H9 (cell line): ENCODE measurements at regions not wholly inside any gene's neighbourhood (a gene's known extent, or its start where the extent isn't known, plus 50 kb on each side); places are given as distances from the start of the nearest gene placed in this dataset.

Experiments
- DNase-seq: peaks from one replicate; pipeline ENCODE4 v3.0.0-alpha.2; 2017
- H2AFZ ChIP-seq: one replicate; pipeline ENCODE4 v1.6.1; 2013; ENCODE audit warnings: mild to moderate bottlenecking, low read length, control low read depth, moderate library complexity
- H2AK5ac ChIP-seq: 2 replicates; pipeline ENCODE4 v1.6.1; 2013; ENCODE audit warnings: low read length, control low read depth, mixed read lengths; ENCODE audit not compliant: insufficient read length
- H2BK120ac ChIP-seq: one replicate; pipeline ENCODE4 v1.6.1; 2013; ENCODE audit warnings: low read depth, mild to moderate bottlenecking, low read length, control low read depth, inconsistent platforms; ENCODE audit not compliant: poor library complexity, severe bottlenecking
- H2BK12ac ChIP-seq: 2 replicates; pipeline ENCODE4 v1.6.1; 2013; ENCODE audit warnings: low read length, control low read depth, mixed read lengths, low read depth; ENCODE audit not compliant: insufficient read length
- H2BK15ac ChIP-seq: 2 replicates; pipeline ENCODE4 v1.6.1; 2013; ENCODE audit warnings: low read depth, low read length, control low read depth
- H2BK20ac ChIP-seq: one replicate; pipeline ENCODE4 v1.6.1; 2013; ENCODE audit warnings: low read depth, mild to moderate bottlenecking, low read length, control low read depth, inconsistent platforms; ENCODE audit not compliant: poor library complexity, severe bottlenecking
- H2BK5ac ChIP-seq: 2 replicates; pipeline ENCODE4 v1.6.1; 2013; ENCODE audit warnings: low read length, control low read depth, mixed read lengths; ENCODE audit not compliant: insufficient read length
- H3K14ac ChIP-seq: 2 replicates; pipeline ENCODE4 v1.6.1; 2013; ENCODE audit warnings: low read length, control low read depth; ENCODE audit not compliant: insufficient read depth
- H3K18ac ChIP-seq: 2 replicates; pipeline ENCODE4 v1.6.1; 2013; ENCODE audit warnings: low read depth, mild to moderate bottlenecking, mixed read lengths, low read length, control low read depth; ENCODE audit not compliant: insufficient read length
- H3K23ac ChIP-seq: 2 replicates; pipeline ENCODE4 v1.6.1; 2013; ENCODE audit warnings: low read length, control low read depth, mixed read lengths, low read depth; ENCODE audit not compliant: insufficient read length
- H3K23me2 ChIP-seq: 2 replicates; pipeline ENCODE4 v1.6.1; 2013; ENCODE audit warnings: low read depth, mild to moderate bottlenecking, mixed read lengths, low read length, control low read depth; ENCODE audit not compliant: insufficient read length, poor library complexity, severe bottlenecking
- H3K27ac ChIP-seq: 2 replicates; pipeline ENCODE4 v1.5.1; 2013; ENCODE audit warnings: low read length, control low read depth, mixed read lengths, low read depth; ENCODE audit not compliant: insufficient read length
- H3K27me3 ChIP-seq: 2 replicates; pipeline ENCODE4 v1.6.1; 2013; ENCODE audit warnings: low read length, control low read depth, inconsistent platforms; ENCODE audit not compliant: insufficient read depth
- H3K4ac ChIP-seq: 2 replicates; pipeline ENCODE4 v1.6.1; 2013; ENCODE audit warnings: low read depth, mild to moderate bottlenecking, control low read depth, inconsistent platforms, low read length, moderate library complexity
- H3K4me1 ChIP-seq: 2 replicates; pipeline ENCODE4 v1.6.1; 2013; ENCODE audit warnings: low read length, control low read depth, inconsistent platforms; ENCODE audit not compliant: insufficient read depth
- H3K4me2 ChIP-seq: 2 replicates; pipeline ENCODE4 v1.6.1; 2013; ENCODE audit warnings: low read length, control low read depth, mixed read lengths; ENCODE audit not compliant: insufficient read length, insufficient read depth
- H3K56ac ChIP-seq: 2 replicates; pipeline ENCODE4 v1.6.1; 2013; ENCODE audit warnings: low read depth, mild to moderate bottlenecking, mixed read lengths, low read length, control low read depth; ENCODE audit not compliant: insufficient read length
- H3K79me1 ChIP-seq: 2 replicates; pipeline ENCODE4 v1.6.1; 2013; ENCODE audit warnings: low read depth, mild to moderate bottlenecking, moderate library complexity, low read length, control low read depth, inconsistent platforms; ENCODE audit not compliant: insufficient read depth, poor library complexity, severe bottlenecking
- H3K79me2 ChIP-seq: 2 replicates; pipeline ENCODE4 v1.6.1; 2013; ENCODE audit warnings: low read length, control low read depth, inconsistent platforms; ENCODE audit not compliant: insufficient read depth
- H3K9ac ChIP-seq: 2 replicates; pipeline ENCODE4 v1.6.1; 2013; ENCODE audit warnings: low read length, control low read depth, mixed read lengths; ENCODE audit not compliant: insufficient read length; ENCODE audit errors: extremely low read depth
- H3K9me3 ChIP-seq: one replicate; pipeline ENCODE4 v1.6.1; 2013; ENCODE audit warnings: low read depth, low read length, inconsistent platforms; ENCODE audit not compliant: control insufficient read depth
- H3T11ph ChIP-seq: one replicate; pipeline ENCODE4 v1.6.1; 2013; ENCODE audit warnings: mild to moderate bottlenecking, low read length, control low read depth, inconsistent platforms
- H4K20me1 ChIP-seq: one replicate; pipeline ENCODE4 v1.6.1; 2013; ENCODE audit not compliant: control insufficient read depth, insufficient read length, insufficient read depth
- H4K5ac ChIP-seq: 2 replicates; pipeline ENCODE4 v1.6.1; 2013; ENCODE audit warnings: low read depth, mild to moderate bottlenecking, mixed read lengths, low read length, control low read depth; ENCODE audit not compliant: insufficient read length
- H4K8ac ChIP-seq: replicated peaks from 2 replicates; pipeline ENCODE4 v1.6.1; 2013; ENCODE audit warnings: low read length, control low read depth, mixed read lengths, low read depth; ENCODE audit not compliant: insufficient read length
- H4K91ac ChIP-seq: 2 replicates; pipeline ENCODE4 v1.6.1; 2013; ENCODE audit warnings: low read depth, mild to moderate bottlenecking, moderate library complexity, mixed read lengths, low read length, control low read depth; ENCODE audit not compliant: insufficient read length
- H3K27ac Mint-ChIP-seq, 3 experiments: 2 replicates in 2 of 3; 3 replicates in 1 of 3; pipeline ENCODE4 v1.8.0; 2020 to 2021; ENCODE audit warnings: mixed read lengths in 3 of 3, mild to moderate bottlenecking in 1 of 3, moderate library complexity in 1 of 3
- H3K27me3 Mint-ChIP-seq: 2 replicates; pipeline ENCODE4 v1.8.0; 2021; ENCODE audit warnings: low read depth, mild to moderate bottlenecking, moderate library complexity, mixed read lengths
- H3K36me3 Mint-ChIP-seq, 3 experiments: 2 replicates in 2 of 3; 3 replicates in 1 of 3; pipeline ENCODE4 v1.8.0; 2020 to 2021; ENCODE audit warnings: low read depth in 3 of 3, mixed read lengths in 3 of 3; ENCODE audit not compliant: insufficient read depth in 1 of 3
- H3K4me1 Mint-ChIP-seq, 2 experiments: 2 replicates each; pipeline ENCODE4 v1.8.0; 2020; ENCODE audit warnings: mixed read lengths in 2 of 2
- H3K4me3 Mint-ChIP-seq, 2 experiments: 2 replicates in 1 of 2; 3 replicates in 1 of 2; pipeline ENCODE4 v1.8.0; 2020 to 2021; ENCODE audit warnings: mild to moderate bottlenecking in 2 of 2, mixed read lengths in 2 of 2, moderate library complexity in 1 of 2
- H3K9me3 Mint-ChIP-seq, 2 experiments: 2 replicates in 1 of 2; 3 replicates in 1 of 2; pipeline ENCODE4 v1.8.0; 2020; ENCODE audit warnings: mild to moderate bottlenecking in 2 of 2, mixed read lengths in 2 of 2, moderate library complexity in 1 of 2
- CTCF ChIP-seq: fragments of 200-600 bp; sonication (generic); conservative IDR thresholded peaks from 3 replicates; pipeline ENCODE4 v1.8.0; 2021; ENCODE audit warnings: antibody characterized with exemption, mild to moderate bottlenecking
- WGBS: extraction: QIAGEN DNeasy Blood & Tissue Kit; methylation state at CpG from one replicate; pipeline ENCODE4 v1.1.7; 2013; ENCODE audit warnings: missing lambda C conversion rate, low lambda C conversion rate, mixed read lengths; ENCODE audit not compliant: insufficient read length; ENCODE audit errors: extremely low coverage; 5-methylcytosine and 5-hydroxymethylcytosine counted together

GRCh38 chr6:149266659-149267058 is 50.9 kb upstream of the TAB2 start:
- peaks cover 0 to 2% (median 0%) of the 10 kb centered on the region in 3 experiments; a peak in 1 of 7 replicates for H3K36me3 Mint-ChIP-seq
- no peaks in the 10 kb centered on the region for H3K9me3 Mint-ChIP-seq
- no peak overlapping the region for H3K23ac ChIP-seq
- H2BK15ac ChIP-seq: no peak overlapping the region
- no peak overlapping the region for H3K27ac Mint-ChIP-seq
- H4K91ac ChIP-seq: no peak overlapping the region
- no peak overlapping the region for H3K4ac ChIP-seq
- H2BK120ac ChIP-seq: no peak overlapping the region
- H2BK5ac ChIP-seq: no peak overlapping the region
- H2BK12ac ChIP-seq: no peak overlapping the region
- no peaks in the 10 kb centered on the region for H3K79me1 ChIP-seq
- peaks cover 2% of the 10 kb centered on the region; the same call in 1 of the 2 replicates for H3K27me3 Mint-ChIP-seq
- no peak for TF ChIP-seq CTCF
- H2AFZ ChIP-seq: no peak overlapping the region
- no peak overlapping the region for H3K4me3 Mint-ChIP-seq
- no peak overlapping the region for H3K14ac ChIP-seq
- H4K20me1 ChIP-seq: no peaks in the 10 kb centered on the region
- H3K79me2 ChIP-seq: no peaks in the 10 kb centered on the region
- WGBS: 100% methylated on average over 1 of the region's 6 CpGs
- H3K18ac ChIP-seq: no peak overlapping the region
- no peak overlapping the region for H3K9ac ChIP-seq
- no peak overlapping the region for H4K8ac ChIP-seq
- no peak overlapping the region for H3K27ac ChIP-seq
- H3K23me2 ChIP-seq: no peaks in the 10 kb centered on the region
- DNase-seq: no peak
- no peaks in the 10 kb centered on the region for H3K9me3 ChIP-seq
- no peak overlapping the region for H3K56ac ChIP-seq
- H3K27me3 ChIP-seq: no peaks in the 10 kb centered on the region
- no peak overlapping the region for H3T11ph ChIP-seq
- no peak overlapping the region for H4K5ac ChIP-seq
- no peaks in the 10 kb centered on the region for H3K4me1 ChIP-seq
- no peak overlapping the region for H3K4me2 ChIP-seq
- H2AK5ac ChIP-seq: no peak overlapping the region
- peaks cover 0 to 4% of the 10 kb centered on the region in 2 experiments; a peak in 2 of 4 replicates for H3K4me1 Mint-ChIP-seq
- no peak overlapping the region for H2BK20ac ChIP-seq
